Right lobe of liver (tissue), 4 donors: ENCODE measurements at regions not wholly inside any gene's neighbourhood (a gene's known extent, or its start where the extent isn't known, plus 50 kb on each side); places are given as distances from the start of the nearest gene placed in this dataset.
"Not testable (repeated sequence)": the region's sequence is repeated elsewhere in the genome, so short reads cannot be mapped to it uniquely, and the experiment has no call there.

Experiments
- POLR2A ChIP-seq: fragments of 450-650 bp; IDR thresholded peaks from one replicate; pipeline ENCODE4 v1.6.1; 2017; ENCODE audit warnings: antibody characterized with exemption, mild to moderate bottlenecking
- TF ChIP-seq, protein P1 (sequence below), 4 donors: fragments of 200-600 bp in 3 of 4; fragments of 450-650 bp in 1 of 4; IDR thresholded peaks; one replicate each; pipeline versions ENCODE4 v1.5.1 to v1.8.0; 2016 to 2022; ENCODE audit warnings: antibody characterized with exemption in 4 of 4, mild to moderate bottlenecking in 2 of 4
- donor health status: DM: no; HTN: no; CAD: no.
- donor health status: DM: no; HTN: no; CAD: no.
- donor health status: DM: no; HTN: yes; CAD: no.

GRCh38 chr1:121050097-121050496 lies 134.0 kb downstream of the FAM72B start:
- TF ChIP-seq, protein P1, sequence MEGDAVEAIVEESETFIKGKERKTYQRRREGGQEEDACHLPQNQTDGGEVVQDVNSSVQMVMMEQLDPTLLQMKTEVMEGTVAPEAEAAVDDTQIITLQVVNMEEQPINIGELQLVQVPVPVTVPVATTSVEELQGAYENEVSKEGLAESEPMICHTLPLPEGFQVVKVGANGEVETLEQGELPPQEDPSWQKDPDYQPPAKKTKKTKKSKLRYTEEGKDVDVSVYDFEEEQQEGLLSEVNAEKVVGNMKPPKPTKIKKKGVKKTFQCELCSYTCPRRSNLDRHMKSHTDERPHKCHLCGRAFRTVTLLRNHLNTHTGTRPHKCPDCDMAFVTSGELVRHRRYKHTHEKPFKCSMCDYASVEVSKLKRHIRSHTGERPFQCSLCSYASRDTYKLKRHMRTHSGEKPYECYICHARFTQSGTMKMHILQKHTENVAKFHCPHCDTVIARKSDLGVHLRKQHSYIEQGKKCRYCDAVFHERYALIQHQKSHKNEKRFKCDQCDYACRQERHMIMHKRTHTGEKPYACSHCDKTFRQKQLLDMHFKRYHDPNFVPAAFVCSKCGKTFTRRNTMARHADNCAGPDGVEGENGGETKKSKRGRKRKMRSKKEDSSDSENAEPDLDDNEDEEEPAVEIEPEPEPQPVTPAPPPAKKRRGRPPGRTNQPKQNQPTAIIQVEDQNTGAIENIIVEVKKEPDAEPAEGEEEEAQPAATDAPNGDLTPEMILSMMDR (IDR thresholded peaks at IDR 0.05): not testable (repeated sequence)
- not testable (repeated sequence) for TF ChIP-seq POLR2A
